ENCODE measurements at regions not wholly inside any gene's neighbourhood (a gene's known extent, or its start where the extent isn't known, plus 50 kb on each side); places are given as distances from the start of the nearest gene placed in this dataset.

DNA sequence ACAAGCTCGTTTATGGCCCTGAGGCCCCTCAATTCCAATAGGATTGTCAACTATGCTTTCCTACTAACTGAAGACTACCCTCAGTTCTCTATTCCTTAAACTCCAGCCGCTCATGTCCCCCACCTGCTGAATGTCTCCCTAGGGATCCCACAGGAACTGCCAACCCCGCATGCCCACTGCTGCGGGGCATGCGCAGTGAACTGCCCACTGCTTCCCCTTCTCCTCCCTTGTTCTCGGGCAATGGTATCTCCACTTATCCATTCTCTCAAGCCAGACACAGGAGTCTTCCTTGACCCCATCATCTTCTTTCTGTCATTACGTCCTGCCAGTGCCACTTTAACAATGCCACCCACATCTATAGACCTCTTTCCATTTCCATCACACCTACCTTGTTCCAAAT is 90.0 kb downstream of the FGF18 start:
- DNase-seq = no peak

DNA sequence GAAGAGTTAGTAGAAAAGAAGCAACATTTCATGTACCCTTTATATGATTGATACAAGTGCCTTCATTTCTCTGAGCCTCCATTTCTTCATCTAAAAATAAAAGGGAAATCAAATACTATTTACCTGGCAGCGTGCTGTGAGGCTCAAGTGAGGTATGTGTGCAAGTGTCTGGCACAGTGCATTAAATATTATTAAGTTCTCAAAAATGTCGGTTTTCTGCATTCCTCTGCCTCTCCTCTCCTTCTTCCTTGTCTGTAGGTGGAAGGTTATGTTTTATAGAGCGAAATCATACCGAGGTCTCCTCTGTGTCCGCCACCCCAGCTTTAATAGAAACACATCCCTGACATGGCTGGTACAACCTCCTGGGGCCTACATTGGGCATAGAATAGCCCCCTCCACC is 93.0 kb downstream of the FGF18 start:
- DNase-seq = no peak

DNA sequence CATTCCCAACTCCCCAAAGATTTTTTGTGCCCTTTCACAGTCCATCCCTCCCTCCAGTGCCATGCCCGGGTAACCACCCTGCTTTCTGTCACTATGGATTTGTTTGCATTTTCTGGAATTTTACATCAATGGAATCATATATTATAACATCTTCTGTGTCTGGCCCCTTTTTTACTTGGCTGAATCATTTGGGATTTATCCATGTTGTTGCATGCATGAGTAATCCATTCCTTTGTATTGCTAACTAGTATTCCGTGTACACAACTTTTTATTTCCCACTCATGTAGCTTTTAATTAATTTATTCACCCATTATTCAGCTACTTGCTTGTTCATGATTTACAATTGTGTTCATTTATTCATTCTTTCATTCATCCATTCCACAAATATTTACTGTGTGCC is 94.1 kb downstream of the FGF18 start:
- DNase-seq = no peak

- no peak for DNase-seq
These were observed 99.5 kb downstream of the FGF18 start for GRCh38 chr5:171518916-171519315.

- DNase-seq = peak; percentile 39
These were observed 101.1 kb downstream of the FGF18 start for GRCh38 chr5:171520300-171521174.

- no peak for DNase-seq
These were observed 101.8 kb downstream of the FGF18 start for GRCh38 chr5:171521219-171521633.

- DNase-seq = no peak
These were observed 102.2 kb downstream of the FGF18 start for GRCh38 chr5:171521679-171522078.

DNA sequence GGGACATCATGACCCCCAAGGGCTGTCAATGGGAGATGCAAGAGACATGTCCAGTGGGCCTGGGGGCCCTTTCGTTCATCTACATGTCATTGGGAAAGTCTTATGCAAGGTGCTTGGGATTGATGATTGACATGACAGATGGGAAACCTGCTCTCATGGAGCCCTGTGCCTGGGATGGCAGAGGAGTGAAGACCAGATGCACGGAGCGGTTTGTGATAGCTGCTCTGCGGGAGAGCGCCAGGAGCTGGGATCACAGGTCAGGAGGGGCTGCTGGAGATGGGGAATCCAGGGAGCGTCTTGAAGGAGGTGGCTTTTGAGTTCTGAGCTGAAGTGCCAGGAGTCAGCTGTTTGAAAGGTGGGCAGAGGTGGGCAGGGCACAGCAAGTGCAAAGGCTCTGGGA is 104.3 kb downstream of the FGF18 start:
- DNase-seq = peak; percentile 31

DNA sequence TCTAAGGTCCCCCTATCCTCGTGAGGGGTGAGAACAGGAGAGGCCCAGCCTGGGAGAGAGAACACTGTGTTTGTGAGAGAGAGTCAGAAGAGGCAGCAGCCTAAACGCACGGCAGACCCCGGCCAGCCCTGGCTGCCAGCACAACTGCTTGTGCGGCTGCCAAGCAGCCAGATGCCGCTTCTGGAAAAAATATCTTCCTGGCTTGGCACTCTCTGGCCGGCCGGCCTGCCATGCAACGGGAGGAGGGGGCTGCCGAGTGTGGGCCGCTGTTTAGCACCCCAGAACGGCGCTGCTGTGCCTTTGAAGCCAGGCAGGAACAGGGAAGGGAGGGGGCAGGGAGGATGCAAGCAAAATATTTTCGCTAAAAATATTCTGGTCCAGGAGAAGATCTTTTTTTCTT is 105.0 kb downstream of the FGF18 start:
- DNase-seq = no peak

- DNase-seq = no peak
These were observed 105.6 kb downstream of the FGF18 start for GRCh38 chr5:171525085-171525484.

DNA sequence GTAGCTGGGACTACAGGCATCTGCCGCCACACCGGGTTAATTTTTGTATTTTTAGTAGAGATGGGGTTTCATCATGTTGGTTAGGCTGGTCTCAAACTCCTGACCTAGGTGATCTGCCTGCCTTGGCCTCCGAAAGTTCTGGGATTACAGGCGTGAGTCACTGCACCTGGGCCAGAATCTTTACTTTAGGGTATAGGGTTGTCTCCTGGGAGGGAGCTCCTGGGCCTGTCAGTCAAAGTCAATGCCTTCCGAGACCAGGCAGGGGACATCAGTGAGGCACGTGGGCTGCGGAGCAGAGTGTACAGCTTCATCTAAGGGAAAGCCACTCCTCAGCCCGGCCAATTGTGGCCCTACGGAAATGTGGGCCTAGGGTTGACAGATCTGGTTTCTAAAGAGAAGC is 108.6 kb downstream of the FGF18 start:
- no peak for DNase-seq

DNA sequence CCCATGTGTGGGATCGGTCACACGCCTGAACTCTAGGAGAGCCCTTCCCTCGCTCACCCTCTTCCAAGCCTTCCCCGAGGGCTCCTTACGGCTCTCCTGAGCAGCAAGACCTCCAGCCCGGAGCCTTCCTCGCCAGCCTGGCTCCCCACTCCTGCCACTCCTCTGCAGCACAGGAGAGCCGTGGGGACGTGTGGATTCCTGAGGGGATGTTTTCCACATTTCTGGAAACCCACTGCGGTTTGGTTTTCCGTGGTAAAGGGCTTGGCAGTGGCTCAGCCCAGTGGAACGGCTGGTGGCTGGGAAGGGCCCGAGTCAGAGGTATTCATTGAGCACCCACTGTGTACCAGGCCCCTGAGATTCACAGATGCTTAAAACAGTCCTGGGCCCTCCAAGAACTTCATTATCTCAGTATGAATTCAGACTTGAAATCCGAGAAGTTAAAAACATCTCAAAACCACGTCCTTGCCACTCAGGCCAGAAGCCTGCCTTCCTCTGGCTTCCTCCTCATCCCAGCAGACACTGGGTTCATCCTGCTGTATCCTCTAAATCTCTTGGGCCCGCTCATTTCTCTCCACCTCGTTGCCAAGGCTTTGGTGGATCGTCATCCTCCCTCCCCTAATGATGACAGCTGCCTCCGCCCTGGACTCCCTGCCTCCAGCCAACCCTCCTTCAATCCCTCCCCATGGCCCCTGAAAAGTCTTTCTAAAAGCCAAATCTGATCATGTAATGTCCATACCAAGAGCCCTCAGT is 109.6 kb downstream of the FGF18 start:
- no peak for DNase-seq

DNA sequence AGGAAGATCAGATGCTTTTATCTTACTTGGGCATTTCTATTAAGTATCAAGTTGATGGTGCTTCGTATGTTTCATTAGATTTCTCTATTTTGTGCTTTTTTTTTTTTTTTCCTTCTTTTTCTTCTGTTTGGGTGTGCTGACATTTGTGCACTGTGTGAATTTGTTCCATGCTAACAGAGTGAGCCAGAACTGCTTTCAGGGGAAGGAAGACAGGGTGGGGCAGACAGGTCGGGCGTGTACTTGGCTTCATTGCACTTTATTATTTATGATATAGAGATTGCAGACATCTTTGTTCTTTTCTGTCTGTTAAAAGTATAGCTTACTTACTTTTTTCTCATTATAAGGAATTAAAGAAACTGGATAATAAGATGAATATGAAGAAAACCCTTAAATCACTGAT is 112.2 kb downstream of the FGF18 start:
- no peak for DNase-seq

DNA sequence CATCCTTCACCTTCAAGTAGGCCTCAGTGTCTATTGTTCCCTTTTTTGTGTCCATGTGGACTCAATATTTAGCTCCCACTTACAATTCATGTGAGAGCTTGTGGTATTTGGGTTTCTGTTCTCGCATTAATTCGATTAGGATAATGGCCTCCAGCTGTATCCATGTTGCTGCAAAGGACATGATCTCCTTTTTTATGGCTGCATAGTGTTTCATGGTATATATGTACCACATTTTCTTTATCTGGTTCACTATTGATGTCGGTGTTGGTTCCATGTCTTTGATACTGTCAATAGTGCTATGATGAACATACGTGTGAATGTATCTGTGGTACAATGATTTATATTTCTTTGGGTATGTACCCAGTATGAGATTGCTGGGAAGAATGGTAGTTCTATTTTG is 113.7 kb downstream of the FGF18 start:
- DNase-seq = no peak

- no peak for DNase-seq
These were observed 114.8 kb downstream of the FGF18 start for GRCh38 chr5:171534043-171534895.

DNA sequence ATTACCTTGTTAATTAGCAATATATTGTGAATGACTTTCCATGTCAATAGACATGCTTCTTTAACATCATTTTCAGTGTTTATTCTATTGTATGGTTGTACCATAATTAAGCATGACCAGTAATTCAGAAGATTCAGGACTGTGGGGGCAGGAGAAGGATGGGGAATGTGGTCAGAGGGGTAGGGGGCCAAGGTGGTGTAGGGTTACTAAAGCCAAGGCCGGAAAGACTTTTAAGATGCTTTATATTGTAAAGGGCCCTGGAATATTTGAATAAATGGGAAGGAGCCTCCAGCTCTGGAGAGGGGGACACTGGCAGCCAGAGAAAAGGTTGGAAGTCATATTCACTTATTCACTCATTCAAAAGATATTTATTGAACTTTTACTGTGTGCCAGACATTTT is 115.7 kb downstream of the FGF18 start:
- DNase-seq = no peak

- DNase-seq = no peak
These were observed 117.8 kb downstream of the FGF18 start for GRCh38 chr5:171537070-171537849.

DNA sequence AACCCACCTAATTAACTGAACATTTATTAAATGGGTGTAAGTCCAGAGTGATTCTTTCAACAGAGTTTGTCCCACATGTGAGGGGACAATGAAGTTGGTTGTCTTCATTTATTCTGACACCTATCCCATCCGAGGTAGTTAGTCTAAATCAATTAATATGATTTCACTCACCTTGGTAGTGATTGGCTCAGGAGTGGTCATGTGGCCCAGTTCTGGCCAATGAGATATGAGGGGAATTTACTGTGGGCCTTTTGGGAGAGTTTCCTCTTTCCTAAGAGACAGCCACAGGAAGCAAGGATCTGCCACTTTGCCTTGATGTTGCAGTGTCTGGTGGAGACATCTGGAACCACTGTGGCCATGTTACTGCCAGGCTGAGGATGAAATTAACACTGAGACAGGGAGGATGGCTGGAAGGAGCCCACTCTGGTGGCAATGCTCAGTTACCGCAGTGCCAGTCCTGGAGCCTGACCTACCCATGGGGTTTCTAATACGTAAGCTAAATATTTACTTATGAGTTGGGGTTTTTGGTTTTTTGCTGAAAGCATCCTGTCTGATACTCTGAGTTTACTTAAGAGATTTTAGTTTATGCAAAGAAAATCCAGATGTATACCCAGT is 118.6 kb downstream of the FGF18 start:
- no peak for DNase-seq

- no peak for DNase-seq
These were observed 119.2 kb downstream of the FGF18 start for GRCh38 chr5:171538681-171539080.

DNA sequence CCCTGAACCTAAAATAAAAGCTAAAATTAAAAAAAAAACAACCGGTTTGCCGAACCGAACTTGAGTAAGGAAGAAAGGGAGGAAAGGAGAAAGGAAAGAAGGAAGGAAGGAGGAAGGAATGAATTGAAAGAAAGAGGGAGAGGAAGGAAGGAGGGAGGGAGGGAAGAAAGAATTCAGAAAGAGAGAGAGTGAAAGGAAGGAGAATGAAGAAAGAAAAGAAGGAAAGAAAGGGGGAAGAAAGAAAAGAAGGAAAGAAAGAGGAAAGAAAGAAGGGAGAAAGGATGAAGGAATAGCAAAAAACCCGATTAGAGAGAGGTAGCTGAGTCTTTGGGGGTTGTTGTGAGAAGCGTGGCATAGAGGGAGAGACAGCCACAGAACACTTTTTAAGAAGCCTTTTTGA is 121.4 kb downstream of the FGF18 start:
- DNase-seq = no peak

DNA sequence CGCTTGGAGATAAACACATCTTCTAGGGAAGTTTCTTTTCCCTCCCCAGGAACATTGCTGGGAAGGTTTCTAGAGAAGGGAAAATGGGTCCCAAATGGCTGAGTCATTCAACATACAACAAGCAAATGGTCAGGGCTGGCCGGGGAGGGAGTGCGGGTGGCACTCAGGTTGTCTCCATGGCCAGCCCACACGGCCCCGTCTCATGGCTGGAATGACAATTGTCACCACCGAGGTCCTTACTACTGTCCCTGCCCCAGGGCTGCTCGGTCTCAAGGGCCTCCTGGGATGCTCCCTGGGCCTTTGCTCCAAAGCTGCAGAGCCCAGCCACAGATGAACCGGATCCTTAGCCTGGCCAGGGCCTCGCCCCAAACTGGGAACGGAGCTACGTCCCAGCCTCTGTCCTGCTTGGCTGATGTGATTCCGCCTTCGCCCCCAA is 121.9 kb downstream of the FGF18 start:
- DNase-seq = no peak

- no peak for DNase-seq
These were observed 123.2 kb downstream of the FGF18 start for GRCh38 chr5:171542525-171543140.

All from NCI-H524 treated with DMSO at 0.1 percent for 48 hours (cell line).